ENCODE measurements at regions not wholly inside any gene's neighbourhood (a gene's known extent, or its start where the extent isn't known, plus 50 kb on each side); places are given as distances from the start of the nearest gene placed in this dataset.

GRCh38 chr14:51442513-51443175 lies 202.6 kb downstream of the TMX1 start:
- Histone ChIP-seq H3K27ac (no peak overlapping the region), H3K4me3 (no peak overlapping the region), H3K9me3 (no peaks in the 10 kb centered on the region), H3K36me3 (no peaks in the 10 kb centered on the region), H3K4me1 (peaks cover 4% of the 10 kb centered on the region), H3K27me3 (no peaks in the 10 kb centered on the region)
- DNase-seq = no peak
- no peak for ATAC-seq
- TF ChIP-seq CTCF (IDR thresholded peaks at IDR 0.05) = no peak
- intact Hi-C loops (cut with DNase I) = no loop called here

DNA sequence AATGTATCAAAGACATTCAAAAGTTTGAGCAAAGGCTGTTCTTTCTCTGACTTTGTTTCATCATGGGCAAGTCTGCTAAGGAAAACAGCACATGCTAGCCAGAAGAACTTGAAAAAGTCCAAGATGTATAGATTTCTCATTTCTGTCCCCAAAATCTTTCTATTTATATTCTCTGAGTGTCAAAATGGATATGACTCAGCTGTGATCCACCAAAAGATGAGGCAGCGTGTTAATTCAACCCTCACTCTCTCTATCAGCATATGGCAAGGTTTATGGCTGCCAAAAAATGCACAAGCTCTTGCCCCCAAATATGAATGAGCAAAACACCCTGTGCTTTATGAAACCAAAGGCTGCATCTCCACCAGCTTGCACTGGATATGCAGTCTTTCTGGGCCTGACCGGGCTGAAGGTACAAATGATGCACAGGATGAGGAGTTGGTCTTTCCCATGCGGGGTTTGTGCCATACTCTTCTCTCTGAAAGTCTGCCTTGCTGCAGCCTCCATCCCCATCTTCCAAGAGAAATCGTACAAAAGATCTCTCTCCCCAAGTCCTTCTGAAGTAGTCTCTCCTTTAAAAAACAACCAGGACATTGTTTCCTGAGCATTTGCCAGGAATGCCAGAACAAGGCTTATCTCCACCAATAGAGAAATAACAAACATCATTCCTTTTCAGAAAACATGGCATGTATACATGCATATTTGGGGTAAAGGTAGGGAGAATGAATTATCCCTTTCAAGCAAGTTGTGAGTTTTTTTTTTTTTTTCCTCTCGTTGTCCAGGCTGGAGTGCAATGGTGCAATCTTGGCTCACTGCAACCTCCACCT lies 203.4 kb downstream of the TMX1 start:
- peaks cover 5% of the 10 kb centered on the region for H3K4me1 ChIP-seq
- DNase-seq = no peak
- no peaks in the 10 kb centered on the region for H3K27me3 ChIP-seq
- no peak overlapping the region for H3K4me3 ChIP-seq
- no peak for ATAC-seq
- H3K27ac ChIP-seq = no peak overlapping the region
- no peak for TF ChIP-seq CTCF (IDR thresholded peaks at IDR 0.05)
- no peaks in the 10 kb centered on the region for H3K9me3 ChIP-seq
- intact Hi-C loops (cut with DNase I) = no loop called here
- no peaks in the 10 kb centered on the region for H3K36me3 ChIP-seq

GRCh38 chr14:51444353-51445000 lies 204.4 kb downstream of the TMX1 start:
- Histone ChIP-seq H3K4me3 (no peak overlapping the region), H3K36me3 (no peaks in the 10 kb centered on the region), H3K9me3 (no peaks in the 10 kb centered on the region), H3K27me3 (no peaks in the 10 kb centered on the region), H3K4me1 (peaks cover 10% of the 10 kb centered on the region), H3K27ac (no peak overlapping the region)
- intact Hi-C loops (cut with DNase I) = no loop called here
- no peak for TF ChIP-seq CTCF (IDR thresholded peaks at IDR 0.05)
- DNase-seq (no peak), ATAC-seq (no peak)

- no peak overlapping the region for H3K27ac ChIP-seq
- no peak for TF ChIP-seq CTCF (IDR thresholded peaks at IDR 0.05)
- no peaks in the 10 kb centered on the region for H3K9me3 ChIP-seq
- intact Hi-C loops (cut with DNase I) = no loop called here
- no peak overlapping the region for H3K4me3 ChIP-seq
- ATAC-seq (no peak), DNase-seq (no peak)
- H3K36me3 ChIP-seq = no peaks in the 10 kb centered on the region
- H3K4me1 ChIP-seq = peaks cover 10% of the 10 kb centered on the region
- no peaks in the 10 kb centered on the region for H3K27me3 ChIP-seq
These were observed 204.9 kb downstream of the TMX1 start for GRCh38 chr14:51445001-51445390.

DNA sequence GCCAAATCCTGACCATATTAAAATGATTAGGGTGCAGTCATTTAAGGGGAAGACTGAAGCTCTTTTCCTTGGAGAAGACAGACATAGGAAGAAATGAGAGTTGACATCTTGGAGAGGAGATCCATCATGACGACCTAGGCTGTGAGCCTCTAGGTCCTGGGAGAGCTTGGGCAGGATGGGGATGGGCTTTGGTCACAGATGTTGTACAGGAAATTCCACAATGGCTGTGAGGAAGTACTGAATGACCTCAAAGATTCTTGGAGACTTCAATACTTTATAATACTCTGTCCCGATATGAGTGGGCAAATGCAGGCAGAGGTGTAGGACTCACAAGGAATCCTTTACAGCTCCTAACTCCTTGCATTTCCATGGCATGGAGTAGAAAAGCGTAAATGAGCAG lies 204.9 kb upstream of the FRMD6 start:
- intact Hi-C loops (cut with DNase I) = no loop called here
- no peak for ATAC-seq
- DNase-seq = no peak
- Histone ChIP-seq H3K9me3 (no peaks in the 10 kb centered on the region), H3K36me3 (no peaks in the 10 kb centered on the region), H3K4me1 (peaks cover 10% of the 10 kb centered on the region), H3K4me3 (no peak overlapping the region), H3K27me3 (no peaks in the 10 kb centered on the region), H3K27ac (no peak overlapping the region)
- no peak for TF ChIP-seq CTCF (IDR thresholded peaks at IDR 0.05)
